Stimulated activated naive CD4-positive, alpha-beta T cell treated with Interleukin-2 at 50 U/mL for 16 hours (primary cell): ENCODE measurements at regions not wholly inside any gene's neighbourhood (a gene's known extent, or its start where the extent isn't known, plus 50 kb on each side); places are given as distances from the start of the nearest gene placed in this dataset.

Source experiments
- DNase-seq: peaks from one replicate; lab custom pipeline; 2025; lab: John Stamatoyannopoulos, UW

DNA sequence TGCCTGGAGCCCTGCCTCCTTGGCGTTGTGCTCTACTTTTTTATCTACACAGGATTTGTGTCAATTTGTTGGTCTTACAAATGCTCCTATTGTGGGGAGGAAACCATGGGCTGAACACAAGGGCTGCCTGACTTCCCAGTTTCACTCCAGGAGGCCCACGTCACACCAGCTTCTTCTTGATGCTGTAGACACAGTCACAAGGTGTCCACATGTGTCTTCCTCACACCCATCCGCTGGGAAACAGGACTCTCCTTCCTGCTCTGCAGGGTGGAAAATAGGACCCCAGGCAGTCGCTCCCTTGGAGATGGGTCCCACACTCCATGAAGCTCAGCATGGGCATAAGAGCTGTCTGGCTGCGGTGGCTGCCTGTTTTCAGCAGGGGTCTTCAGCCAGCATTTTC, 468.2 kb downstream of the EPHA4 start:
- no peak for DNase-seq

GRCh38 chr2:221104361-221104811, 467.7 kb downstream of the EPHA4 start:
- DNase-seq: no peak

DNA sequence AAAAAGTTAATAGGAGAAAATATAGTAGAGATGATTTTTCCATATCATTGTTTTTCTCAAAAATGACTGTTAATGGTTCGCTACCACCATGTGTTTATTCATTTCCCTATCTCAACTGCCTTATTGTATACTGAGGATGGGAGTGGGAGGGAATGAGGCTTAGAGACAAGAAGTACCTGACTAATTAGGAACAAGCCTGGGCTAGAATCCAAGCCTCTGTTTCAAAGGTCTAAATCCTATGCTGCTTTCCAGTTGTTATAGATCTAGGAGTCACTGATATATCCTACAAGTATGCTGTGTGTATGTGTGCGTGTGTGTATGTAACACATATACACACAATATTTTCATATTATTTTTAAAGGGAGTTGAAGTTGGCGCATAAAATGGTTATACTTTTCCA, 465.9 kb downstream of the EPHA4 start:
- no peak for DNase-seq

DNA sequence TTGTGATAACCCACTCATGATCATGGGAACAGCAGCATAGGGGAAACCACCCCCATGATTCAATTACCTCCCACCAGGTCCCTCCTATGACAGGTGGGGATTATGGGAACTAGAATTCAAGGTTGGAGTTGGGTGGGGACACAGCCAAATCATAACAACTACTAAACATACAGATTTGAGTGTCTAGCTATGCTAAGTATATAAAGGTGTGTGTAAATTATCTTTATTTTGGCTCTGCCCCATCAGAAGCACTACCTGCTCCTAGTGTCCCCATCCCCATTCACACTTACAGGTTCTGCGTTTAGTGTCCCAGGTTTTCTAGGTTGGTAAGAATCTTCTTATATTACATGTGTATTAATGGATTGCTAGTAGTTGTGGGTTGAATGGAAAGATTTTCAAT, 464.7 kb downstream of the EPHA4 start:
- no peak for DNase-seq

- no peak for DNase-seq
Measured at GRCh38 chr2:221109552-221109951, 462.6 kb downstream of the EPHA4 start.

GRCh38 chr2:221111739-221112138, 460.4 kb downstream of the EPHA4 start:
- DNase-seq: no peak

DNA sequence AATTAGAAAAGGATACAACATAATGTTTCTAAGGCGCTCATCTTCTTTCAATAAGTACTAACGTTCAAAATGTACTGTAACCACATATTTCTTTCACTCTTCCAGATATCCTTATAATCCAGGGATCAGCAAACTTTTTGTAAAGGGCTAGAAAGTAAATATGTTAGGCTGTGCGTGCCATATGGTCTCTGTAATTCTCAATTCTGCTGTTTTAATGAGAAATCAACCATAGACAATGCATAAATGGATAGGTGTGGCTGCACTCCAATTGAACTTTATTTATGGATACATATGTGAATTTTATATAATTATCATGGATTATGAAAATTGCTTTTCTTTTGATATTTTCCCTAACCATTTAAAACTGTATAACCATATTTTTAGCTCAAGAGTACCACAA, 459.4 kb downstream of the EPHA4 start:
- no peak for DNase-seq

- no peak for DNase-seq
Measured at GRCh38 chr2:221115944-221116343, 456.2 kb downstream of the EPHA4 start.

- no peak for DNase-seq
Measured at GRCh38 chr2:221120643-221121042, 451.5 kb downstream of the EPHA4 start.

DNA sequence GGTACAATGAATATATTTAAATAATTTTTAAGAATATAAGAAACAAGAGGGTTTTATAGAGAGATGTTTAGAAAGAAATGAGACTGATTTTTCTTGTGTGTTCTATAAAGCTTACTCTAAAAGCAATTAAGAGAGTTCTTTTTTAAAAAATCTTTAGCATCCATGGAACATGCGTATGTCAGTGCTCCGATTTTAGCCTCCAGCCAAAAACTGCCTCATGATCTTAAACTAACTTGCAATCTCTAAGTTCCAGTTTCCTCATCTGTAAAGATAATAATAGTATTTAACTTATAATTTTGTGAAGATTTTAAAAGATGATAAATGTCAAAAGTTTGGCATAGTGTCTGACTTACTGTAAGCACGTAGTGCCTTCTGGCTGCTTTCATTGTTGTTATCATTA, 448.7 kb downstream of the EPHA4 start:
- no peak for DNase-seq

DNA sequence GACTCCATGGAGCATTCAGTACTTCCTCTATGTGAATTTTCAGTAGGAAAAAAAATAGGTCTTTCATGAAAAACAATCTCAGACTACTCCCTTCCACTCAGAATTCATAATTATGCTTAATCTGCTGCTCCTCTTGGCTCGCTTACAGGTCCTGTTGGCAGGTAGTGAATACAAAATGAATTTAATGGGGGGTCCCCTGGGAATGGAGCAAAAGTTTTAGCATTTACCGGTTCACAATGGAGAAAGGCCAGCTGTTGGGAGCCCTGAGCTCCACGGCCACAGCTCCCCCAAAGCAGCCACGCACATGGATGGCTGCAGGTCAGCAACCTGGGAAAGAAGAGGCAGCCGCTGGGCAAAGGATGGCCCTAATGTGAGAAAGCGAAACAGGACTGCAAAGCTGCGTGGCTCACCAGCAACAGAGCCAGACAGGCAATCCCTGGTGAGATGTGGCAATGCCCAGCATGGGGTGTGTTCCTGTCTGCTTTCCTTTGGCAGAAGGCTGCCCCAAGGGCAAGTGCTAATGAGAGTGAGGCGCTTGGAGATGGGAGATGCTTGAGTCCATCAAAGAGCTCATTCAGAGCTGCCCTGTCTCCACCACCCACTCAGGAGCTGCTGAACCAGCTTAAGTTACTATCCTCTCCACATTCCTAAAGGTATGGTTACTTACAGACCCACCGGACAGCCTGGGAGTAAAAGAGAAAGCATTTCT, 447.4 kb downstream of the EPHA4 start:
- no peak for DNase-seq

DNA sequence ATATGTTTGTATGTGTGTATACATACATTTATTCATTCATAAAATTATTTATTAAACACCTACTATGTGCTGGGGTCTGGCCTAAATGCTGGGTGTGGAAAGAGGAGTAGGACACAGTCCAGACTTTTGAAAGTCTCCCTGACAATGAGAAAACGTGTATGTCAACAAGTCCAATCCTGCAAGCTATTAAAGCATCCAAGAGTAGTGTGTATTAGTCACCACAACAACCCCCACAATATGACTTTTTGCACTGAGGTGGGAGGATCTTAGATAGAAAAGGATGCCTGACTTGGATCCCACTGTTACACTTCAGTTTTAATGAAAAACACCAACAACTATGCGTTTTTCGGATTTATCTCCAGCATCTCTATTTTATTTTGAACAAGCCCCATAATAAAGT, 446.4 kb downstream of the EPHA4 start:
- DNase-seq: no peak

DNA sequence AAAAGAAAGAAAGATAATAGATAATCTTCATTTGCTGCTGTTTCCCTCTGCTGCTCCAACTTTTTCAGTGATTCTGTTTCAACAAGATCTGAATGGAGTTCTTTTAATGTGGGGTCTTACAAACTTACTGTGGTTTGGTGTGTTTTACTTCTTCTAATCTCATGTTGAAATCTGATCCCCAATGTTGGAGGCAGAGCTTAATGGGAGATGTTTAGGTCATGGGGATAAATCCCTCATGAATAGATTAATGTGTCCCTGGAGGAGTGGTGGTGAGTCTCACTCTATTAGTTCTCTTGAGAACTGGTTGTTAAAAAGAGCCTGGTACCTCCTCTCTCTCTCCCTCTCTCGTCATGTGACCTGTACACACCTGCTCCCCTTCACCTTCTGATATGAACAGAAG, 442.4 kb downstream of the EPHA4 start:
- DNase-seq: no peak

DNA sequence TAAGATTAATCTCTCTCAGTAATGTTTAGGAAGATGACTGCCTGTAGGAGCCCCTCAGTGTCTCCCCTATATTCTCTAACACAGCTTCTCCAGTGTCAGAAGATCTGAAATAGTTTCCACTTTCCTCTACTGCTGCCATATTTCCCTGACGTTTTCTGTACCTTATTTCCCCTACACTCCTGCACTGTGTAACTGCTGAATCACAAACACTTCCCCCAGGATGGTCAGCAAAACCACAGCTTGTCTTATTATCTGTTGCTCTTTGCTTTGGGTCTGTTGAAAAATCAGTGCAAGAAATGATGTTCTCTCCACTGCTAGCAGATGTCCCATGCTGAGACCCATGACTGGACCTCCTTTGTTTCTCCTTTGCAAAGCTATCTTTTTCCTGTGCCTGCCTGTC, 441.7 kb downstream of the EPHA4 start:
- no peak for DNase-seq

GRCh38 chr2:221133941-221134340, 438.2 kb downstream of the EPHA4 start:
- DNase-seq: no peak

DNA sequence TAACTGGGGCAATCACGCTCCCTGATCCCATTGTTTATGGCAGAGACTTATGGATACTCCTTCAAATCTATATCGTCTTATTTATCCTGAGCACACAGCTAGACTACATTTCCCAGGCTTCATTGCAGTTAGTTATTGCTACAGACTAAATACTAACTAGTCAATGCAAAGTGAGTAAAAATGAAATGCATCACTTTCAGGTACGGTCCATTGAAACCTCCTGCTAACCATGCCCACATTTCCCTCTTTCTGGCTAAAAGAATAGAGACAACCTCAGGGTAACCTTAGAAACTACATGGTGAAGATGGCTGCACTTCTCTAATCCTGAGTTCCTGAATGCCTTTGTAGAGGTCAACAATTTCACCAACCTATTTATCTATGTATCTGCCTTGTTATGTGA, 437.4 kb downstream of the EPHA4 start:
- DNase-seq: no peak

- no peak for DNase-seq
Measured at GRCh38 chr2:221135699-221136098, 436.4 kb downstream of the EPHA4 start.

DNA sequence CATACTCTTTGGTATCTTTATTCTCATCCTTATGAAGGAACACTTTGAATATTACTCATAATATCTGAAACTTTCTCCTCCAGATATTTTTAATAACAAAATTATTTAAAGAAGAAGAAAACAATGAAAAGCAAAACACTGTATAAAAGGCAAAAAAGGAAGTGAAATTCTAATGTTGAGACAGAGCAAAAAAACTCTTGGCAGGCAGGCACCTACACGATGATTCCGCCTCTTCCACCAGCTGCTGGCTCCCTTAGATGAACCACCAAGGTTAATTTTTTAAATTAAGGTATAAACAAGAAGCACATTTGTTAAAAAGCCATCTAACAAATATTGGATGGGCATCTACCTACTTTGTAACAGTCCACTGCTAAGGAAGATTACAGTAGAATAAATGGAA, 434.7 kb downstream of the EPHA4 start:
- DNase-seq: no peak

DNA sequence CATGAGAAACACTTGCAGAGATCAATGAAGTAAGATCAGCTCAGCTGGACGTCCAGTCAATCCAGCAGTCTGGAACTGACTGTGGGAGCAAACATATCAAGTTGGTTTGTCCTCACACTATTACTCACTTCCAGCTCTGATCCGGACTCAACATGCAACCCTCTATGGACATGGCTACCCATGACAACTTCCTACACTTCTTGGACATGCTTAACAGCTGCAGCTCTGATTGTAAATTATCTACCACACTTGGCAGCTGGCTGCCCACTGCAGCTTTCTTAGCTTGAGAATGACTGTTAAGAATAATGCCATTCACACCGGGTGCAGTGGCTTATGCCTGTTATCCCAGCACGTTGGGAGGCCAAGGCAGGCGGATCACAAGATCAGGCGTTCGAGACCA, 429.8 kb downstream of the EPHA4 start:
- DNase-seq: no peak

DNA sequence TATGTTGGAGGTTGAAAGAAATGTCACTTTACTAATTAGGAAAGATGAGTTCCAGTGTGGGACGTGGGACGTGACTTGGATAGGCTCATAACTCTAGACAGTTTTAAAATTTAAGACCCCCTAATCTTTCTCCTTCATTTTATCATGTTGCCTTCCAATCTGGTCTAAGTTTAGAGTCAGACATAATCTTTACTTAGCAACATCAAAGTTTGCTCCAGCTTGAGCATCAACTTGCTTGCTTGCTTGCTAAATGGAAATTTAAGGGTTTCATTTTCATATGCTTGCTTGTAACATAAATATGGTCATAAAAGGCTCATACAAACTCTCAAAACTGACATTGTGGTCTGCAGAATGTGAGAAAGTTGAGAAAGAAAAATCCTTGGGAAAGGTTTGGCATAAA, 428.9 kb downstream of the EPHA4 start:
- DNase-seq: no peak

DNA sequence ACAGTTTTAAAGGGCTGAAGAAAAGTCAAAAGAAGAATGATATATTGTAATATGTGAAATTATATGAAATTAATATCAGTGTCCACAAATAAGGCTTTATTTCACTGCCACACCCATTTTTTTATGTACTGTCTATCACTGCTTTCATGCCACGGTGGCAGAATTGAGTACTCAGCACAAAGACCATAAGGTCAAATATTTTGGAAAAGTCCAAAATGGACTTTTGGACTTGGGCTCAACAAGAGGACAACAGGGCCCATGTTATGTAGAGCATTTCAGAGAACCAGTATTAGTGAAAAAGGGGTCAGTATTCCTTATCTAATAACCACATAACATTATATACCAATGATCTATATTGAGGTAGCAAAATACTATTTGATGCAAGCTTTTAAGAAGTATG, 427.2 kb downstream of the EPHA4 start:
- DNase-seq: no peak

DNA sequence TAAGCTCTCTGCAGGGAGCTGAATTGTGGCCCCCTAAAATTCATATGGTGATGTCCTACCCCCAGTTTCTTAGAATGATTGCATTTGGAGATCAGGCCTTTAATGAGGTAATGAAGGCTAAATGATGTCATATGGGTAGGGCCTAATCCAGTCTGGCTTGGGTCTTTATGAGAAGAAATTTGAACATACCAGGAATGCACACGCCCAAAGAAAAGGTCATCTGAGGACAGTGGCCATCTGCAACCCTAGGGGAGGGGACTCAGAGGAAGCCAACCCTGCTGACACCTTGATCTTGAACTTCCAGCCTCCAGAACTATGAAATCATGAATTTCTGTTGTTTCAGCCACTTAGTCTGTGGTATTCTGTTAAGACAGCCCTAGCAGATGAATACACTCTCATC, 426.7 kb downstream of the EPHA4 start:
- no peak for DNase-seq

GRCh38 chr2:221153226-221153625, 418.9 kb downstream of the EPHA4 start:
- DNase-seq: no peak

DNA sequence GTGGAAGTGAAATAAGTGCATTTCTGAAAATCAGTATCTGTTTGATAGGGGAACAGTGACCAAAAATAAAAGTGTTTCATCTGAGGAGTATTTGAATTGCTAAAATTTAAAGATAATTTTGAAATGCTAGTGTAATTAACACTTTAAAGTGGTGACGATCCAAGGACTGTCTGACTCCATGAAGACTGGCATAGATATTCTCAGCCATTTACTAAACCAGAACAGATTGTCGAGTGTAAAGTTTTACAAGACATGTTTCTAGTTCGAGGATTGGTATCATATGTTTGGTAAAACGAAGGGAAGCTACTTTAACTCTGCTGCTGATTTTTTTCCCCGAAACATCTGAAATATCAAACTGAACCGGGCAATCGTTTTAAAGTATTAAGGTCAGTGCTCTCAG, 417.9 kb downstream of the EPHA4 start:
- no peak for DNase-seq
